Glutamatergic neuron (in vitro differentiated cells): ENCODE measurements at regions not wholly inside any gene's neighbourhood (a gene's known extent, or its start where the extent isn't known, plus 50 kb on each side); places are given as distances from the start of the nearest gene placed in this dataset.

Experiments used
- DNase-seq: peaks from one replicate; pipeline ENCODE4 v3.0.0; 2022
- H3K27ac Mint-ChIP-seq: one replicate; pipeline ENCODE4 v1.8.0; 2020; ENCODE audit warnings: mild to moderate bottlenecking, mixed read lengths, inconsistent platforms; ENCODE audit not compliant: unreplicated experiment
- H3K27me3 Mint-ChIP-seq: one replicate; pipeline ENCODE4 v1.8.0; 2020; ENCODE audit warnings: mild to moderate bottlenecking, moderate library complexity, mixed read lengths, inconsistent platforms; ENCODE audit not compliant: unreplicated experiment
- H3K36me3 Mint-ChIP-seq: one replicate; pipeline ENCODE4 v1.8.0; 2020; ENCODE audit warnings: mild to moderate bottlenecking, mixed read lengths, inconsistent platforms; ENCODE audit not compliant: unreplicated experiment
- H3K4me1 Mint-ChIP-seq: one replicate; pipeline ENCODE4 v1.8.0; 2020; ENCODE audit warnings: mild to moderate bottlenecking, low read depth, mixed read lengths, inconsistent platforms; ENCODE audit not compliant: unreplicated experiment
- H3K4me3 Mint-ChIP-seq: one replicate; pipeline ENCODE4 v1.8.0; 2020; ENCODE audit warnings: mild to moderate bottlenecking, mixed read lengths, inconsistent platforms; ENCODE audit not compliant: unreplicated experiment
- H3K9me3 Mint-ChIP-seq: one replicate; pipeline ENCODE4 v1.8.0; 2020; ENCODE audit warnings: mild to moderate bottlenecking, moderate library complexity, mixed read lengths, inconsistent platforms; ENCODE audit not compliant: unreplicated experiment
- TF ChIP-seq, protein P1 (sequence below): fragments of 200-600 bp; sonication (generic); IDR thresholded peaks from one replicate; pipeline ENCODE4 v1.5.0; 2021; ENCODE audit not compliant: partially characterized antibody, unreplicated experiment

DNA sequence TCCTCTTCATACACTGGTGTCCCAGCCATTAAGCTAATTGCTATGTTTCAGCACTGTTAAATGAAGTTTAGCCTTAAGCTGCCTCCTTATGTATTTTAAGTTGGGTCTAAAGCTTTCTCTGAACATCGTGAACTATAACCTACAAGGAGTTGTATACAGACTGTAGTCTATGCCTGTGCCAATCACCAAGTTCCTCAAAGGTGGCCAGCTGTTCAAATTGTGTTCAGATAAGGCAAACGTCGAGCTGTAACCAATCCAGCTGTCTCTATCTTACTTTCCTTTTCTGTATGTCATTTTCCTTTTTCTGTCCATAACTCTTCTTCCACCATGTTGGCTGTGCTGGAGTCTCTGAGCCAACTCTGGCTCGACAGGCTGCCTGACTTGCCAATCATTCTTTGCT is 199.6 kb downstream of the OGFRL1 start:
- TF ChIP-seq, protein P1, sequence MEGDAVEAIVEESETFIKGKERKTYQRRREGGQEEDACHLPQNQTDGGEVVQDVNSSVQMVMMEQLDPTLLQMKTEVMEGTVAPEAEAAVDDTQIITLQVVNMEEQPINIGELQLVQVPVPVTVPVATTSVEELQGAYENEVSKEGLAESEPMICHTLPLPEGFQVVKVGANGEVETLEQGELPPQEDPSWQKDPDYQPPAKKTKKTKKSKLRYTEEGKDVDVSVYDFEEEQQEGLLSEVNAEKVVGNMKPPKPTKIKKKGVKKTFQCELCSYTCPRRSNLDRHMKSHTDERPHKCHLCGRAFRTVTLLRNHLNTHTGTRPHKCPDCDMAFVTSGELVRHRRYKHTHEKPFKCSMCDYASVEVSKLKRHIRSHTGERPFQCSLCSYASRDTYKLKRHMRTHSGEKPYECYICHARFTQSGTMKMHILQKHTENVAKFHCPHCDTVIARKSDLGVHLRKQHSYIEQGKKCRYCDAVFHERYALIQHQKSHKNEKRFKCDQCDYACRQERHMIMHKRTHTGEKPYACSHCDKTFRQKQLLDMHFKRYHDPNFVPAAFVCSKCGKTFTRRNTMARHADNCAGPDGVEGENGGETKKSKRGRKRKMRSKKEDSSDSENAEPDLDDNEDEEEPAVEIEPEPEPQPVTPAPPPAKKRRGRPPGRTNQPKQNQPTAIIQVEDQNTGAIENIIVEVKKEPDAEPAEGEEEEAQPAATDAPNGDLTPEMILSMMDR, result no peak
- H3K27me3 Mint-ChIP-seq, result no peaks in the 10 kb centered on the region
- no peaks in the 10 kb centered on the region for H3K9me3 Mint-ChIP-seq
- no peak overlapping the region for H3K27ac Mint-ChIP-seq
- H3K36me3 Mint-ChIP-seq, result no peaks in the 10 kb centered on the region
- no peak overlapping the region for H3K4me3 Mint-ChIP-seq
- H3K4me1 Mint-ChIP-seq, result no peaks in the 10 kb centered on the region
- no peak for DNase-seq

DNA sequence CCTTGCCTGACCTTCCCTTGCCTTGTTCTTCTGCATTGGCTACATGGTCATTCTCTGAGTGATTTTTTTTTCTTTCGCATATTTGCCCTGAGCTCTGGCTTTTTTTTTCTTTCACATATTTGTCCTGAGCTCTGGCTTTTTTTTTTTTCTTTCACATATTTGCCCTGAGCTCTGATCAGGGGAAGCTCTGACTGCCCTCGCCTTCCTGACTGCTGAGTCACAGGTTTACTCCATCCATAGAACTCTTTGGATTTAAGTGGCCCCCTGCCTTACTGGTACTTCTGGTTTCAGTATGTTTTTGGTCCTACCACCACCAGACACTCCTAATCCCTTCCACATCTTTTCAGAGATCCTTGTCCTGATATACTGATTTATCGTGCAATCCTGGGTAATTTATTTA is 201.1 kb downstream of the OGFRL1 start:
- Mint-ChIP-seq H3K4me3 (no peak overlapping the region), H3K27me3 (no peaks in the 10 kb centered on the region), H3K9me3 (no peaks in the 10 kb centered on the region), H3K27ac (no peak overlapping the region), H3K36me3 (no peaks in the 10 kb centered on the region), H3K4me1 (no peaks in the 10 kb centered on the region)
- DNase-seq, result no peak
- TF ChIP-seq, protein P1, result no peak

DNA sequence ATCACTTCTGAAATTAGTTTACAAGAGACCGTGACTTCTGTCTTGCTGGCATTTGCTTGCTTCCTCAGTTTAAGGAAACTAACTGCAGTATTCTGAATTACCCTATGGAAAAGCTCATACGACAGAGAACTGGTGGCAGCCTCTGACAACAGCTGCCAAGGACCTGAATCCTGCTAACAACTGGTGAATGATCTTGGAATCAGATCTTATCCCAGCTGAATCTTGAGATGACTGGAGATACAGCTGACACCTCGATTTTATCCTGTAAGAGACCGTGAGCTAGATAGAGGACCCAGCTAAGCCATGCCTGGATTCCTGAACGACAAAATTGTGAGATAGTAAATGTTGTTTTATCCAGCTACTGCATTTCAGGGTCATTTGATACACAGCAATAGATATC is 202.3 kb downstream of the OGFRL1 start:
- Mint-ChIP-seq H3K9me3 (no peaks in the 10 kb centered on the region), H3K4me3 (no peak overlapping the region), H3K36me3 (no peaks in the 10 kb centered on the region), H3K27me3 (no peaks in the 10 kb centered on the region), H3K27ac (no peak overlapping the region), H3K4me1 (peaks cover 2% of the 10 kb centered on the region)
- TF ChIP-seq, protein P1, result no peak
- no peak for DNase-seq

DNA sequence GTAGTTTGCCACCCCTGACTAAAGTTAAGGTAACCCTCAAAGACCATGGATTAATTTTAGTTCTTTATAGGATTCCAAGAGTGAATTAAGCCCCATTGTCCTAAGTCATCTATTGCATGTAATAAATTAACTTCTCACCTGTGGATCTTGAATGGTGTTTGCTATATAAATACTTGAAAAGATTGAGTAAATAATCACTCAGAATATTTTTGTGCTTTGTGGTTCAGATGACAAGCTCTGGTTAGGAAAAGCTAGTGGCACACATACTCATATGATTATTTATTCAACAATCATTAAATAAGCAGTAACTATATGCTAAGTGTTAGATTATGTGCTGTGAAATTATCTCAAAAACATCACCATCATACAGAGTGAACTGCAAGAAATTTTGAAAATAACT is 203.2 kb downstream of the OGFRL1 start:
- H3K27ac Mint-ChIP-seq, result no peak overlapping the region
- peaks cover 2% of the 10 kb centered on the region for H3K4me1 Mint-ChIP-seq
- DNase-seq, result no peak
- H3K27me3 Mint-ChIP-seq, result no peaks in the 10 kb centered on the region
- no peak overlapping the region for H3K4me3 Mint-ChIP-seq
- no peaks in the 10 kb centered on the region for H3K36me3 Mint-ChIP-seq
- TF ChIP-seq, protein P1, result no peak
- no peaks in the 10 kb centered on the region for H3K9me3 Mint-ChIP-seq

DNA sequence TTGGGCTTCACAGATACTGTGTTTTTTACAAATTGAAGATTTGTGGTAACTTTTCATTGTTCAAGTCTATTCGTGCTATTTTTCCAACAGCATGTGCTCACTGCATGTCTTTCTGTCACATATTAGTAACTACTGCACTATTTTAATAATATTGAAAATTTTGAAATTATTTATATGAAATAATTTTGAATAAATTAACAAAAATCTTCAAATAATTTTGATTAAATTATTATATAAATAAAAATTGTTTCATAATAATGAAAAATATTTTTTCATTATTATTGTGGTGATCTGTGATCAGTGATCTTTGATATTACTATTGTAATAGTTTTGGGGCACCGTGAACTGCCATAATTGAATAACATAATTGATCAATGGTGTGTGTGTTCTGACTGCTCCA is 204.1 kb downstream of the OGFRL1 start:
- DNase-seq, result no peak
- Mint-ChIP-seq H3K9me3 (no peaks in the 10 kb centered on the region), H3K27ac (no peak overlapping the region), H3K36me3 (no peaks in the 10 kb centered on the region), H3K27me3 (no peaks in the 10 kb centered on the region), H3K4me1 (peaks cover 2% of the 10 kb centered on the region), H3K4me3 (no peak overlapping the region)
- TF ChIP-seq, protein P1, result no peak
